EH (cell line): ENCODE measurements at regions not wholly inside any gene's neighbourhood (a gene's known extent, or its start where the extent isn't known, plus 50 kb on each side); places are given as distances from the start of the nearest gene placed in this dataset.
"Not testable (repeated sequence)": the region's sequence is repeated elsewhere in the genome, so short reads cannot be mapped to it uniquely, and the experiment has no call there.

Experiments
- DNase-seq: peaks from one replicate; pipeline ENCODE4 v3.0.0-alpha.2; 2015; ENCODE audit warnings: low read depth

GRCh38 chr2:194696690-194697089 is 960.3 kb upstream of the SLC39A10 start:
- DNase-seq = no peak

DNA sequence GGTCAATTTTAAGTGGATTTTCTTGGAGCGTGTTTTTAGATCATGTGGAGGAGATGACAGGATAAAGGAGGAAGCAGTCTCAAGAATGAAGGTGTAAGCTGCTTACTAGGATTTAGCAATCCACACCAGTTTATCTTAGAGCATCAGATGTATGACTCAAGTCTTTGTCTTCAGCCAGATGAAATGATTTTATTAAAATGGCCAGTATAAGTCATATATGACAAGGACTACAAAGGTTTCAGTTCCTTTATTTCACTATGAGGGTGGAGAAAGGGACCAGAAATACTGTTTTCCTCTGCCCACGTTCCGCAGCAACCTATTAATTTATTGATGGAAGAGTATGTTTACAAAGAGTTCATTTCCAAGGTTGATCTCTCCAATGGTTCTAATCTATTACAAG is 970.5 kb upstream of the SLC39A10 start:
- no peak for DNase-seq

DNA sequence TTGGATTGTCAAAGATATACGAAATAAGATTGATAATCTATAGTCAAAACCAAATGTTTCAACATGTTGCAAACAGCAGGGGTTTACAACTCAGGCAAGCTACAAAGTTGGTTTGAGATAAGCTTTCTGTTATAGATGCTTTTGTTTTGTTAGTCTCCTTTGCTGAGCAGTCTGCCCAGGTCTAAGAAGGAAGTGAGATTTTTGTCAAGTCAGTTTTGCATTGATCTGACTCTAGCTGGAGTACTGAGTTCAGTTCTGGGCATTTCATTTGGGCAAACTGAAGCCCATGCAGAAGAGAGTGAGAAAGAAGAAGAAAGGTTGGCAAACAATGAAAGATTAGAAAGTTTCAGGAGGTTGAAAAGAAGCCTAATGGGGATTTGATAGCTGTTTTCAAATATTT is 983.0 kb upstream of the SLC39A10 start:
- no peak for DNase-seq

DNA sequence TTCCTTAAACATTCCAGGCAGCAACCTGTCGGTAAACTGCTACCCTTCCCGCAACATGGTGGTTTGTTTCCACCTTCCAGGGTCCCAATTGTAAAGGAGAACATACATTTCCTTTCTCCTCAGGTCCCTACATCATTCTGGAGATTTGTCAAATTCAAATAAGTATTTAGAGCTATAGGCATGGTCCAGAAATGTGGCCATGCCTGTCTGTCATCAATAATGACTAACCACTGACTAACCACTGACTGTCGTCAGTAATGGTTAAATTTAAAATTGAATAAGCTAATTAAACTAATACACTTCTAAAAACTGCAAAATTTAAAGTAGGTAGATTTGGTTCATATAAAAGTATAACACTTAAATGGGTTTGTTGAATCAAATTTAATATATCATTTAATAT is 984.0 kb upstream of the SLC39A10 start:
- no peak for DNase-seq

- no peak for DNase-seq
These were observed 995.6 kb upstream of the SLC39A10 start for GRCh38 chr2:194661431-194661830.

- not testable (repeated sequence) for DNase-seq
These were observed 1018.0 kb upstream of the SLC39A10 start for GRCh38 chr2:194639057-194639456.

GRCh38 chr2:194621945-194622344 is 1035.1 kb upstream of the SLC39A10 start:
- DNase-seq = no peak

DNA sequence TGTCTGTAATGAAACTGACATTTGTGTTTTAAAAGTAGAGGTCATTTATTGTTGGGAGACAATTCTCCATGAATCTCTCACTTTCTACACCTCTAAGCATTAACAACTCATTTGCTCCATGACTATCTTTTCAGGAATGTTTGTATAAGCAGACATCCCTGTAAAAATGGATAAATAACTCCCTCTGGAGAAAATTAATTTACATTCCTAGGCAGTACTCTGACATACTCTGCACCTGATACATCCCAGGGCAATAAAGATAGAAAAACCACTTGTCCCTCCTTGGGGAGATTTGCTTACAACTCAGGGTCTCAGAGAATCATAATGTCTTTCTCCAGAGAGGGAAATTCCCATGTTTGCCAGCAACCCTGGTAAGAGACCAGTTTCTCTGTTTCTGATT is 1037.7 kb upstream of the SLC39A10 start:
- no peak for DNase-seq

GRCh38 chr2:194618432-194618831 is 1038.6 kb upstream of the SLC39A10 start:
- no peak for DNase-seq

- DNase-seq = no peak
These were observed 1040.7 kb upstream of the SLC39A10 start for GRCh38 chr2:194616334-194616733.

DNA sequence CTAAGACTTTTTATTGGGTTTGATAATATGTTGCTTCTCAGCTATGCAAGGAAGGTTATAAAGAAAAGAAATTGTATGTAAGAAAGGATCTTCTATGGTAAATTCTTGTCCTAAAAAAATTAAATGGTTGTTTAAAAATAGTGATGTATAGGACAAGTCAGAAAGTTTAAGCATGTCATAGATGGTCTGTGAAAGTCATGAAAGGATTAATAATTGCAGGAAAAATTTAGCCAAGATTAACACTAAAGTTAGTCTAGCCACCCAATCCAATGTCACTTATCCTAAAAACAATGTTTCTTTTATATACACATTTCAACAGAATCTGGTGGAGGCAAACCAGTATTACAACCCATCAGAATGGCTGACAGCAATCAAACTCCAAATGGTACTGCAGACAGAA is 1046.7 kb upstream of the SLC39A10 start:
- no peak for DNase-seq

GRCh38 chr2:194603429-194603828 is 1053.6 kb upstream of the SLC39A10 start:
- DNase-seq = no peak

DNA sequence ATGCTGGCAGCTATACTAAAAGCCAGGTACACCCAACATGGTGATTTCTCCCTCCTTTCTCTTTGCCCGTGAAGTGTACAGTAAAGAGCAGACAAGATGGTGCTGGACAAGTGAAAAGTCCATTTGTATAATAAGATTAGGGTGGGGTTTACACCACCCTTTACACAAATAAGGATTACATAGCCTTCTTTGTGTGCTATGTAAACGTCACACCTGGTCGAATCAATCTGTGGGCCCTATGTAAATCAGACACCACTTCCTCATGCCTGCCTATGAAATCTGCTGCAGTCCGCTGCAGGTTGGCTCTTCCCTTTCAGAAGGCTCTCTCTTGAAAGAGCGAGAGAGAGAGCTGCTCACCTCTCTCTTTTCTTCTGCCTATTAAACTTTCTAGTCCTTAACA is 1054.3 kb upstream of the SLC39A10 start:
- DNase-seq = no peak

GRCh38 chr2:194591192-194591591 is 1065.8 kb upstream of the SLC39A10 start:
- DNase-seq = no peak

GRCh38 chr2:194587739-194588270 is 1069.2 kb upstream of the SLC39A10 start:
- DNase-seq = no peak

DNA sequence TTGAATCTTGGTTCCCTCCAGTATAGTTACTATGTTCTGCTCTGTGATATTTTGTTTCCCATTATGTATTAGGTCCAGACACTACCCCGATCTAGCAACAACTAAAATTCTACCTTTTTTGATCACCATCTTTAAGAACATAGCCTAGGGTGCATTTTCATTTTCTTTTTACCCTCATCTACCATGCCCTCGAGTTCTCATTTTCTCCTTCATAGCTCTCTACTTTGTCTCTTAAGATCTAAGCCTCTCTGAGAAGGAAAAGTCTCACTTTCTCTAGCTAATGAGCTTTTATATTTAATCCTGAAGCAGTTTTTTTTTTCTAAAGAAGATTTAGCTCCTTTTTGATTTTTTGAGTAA is 1089.4 kb upstream of the SLC39A10 start:
- no peak for DNase-seq

- no peak for DNase-seq
These were observed 1089.9 kb upstream of the SLC39A10 start for GRCh38 chr2:194566907-194567660.

DNA sequence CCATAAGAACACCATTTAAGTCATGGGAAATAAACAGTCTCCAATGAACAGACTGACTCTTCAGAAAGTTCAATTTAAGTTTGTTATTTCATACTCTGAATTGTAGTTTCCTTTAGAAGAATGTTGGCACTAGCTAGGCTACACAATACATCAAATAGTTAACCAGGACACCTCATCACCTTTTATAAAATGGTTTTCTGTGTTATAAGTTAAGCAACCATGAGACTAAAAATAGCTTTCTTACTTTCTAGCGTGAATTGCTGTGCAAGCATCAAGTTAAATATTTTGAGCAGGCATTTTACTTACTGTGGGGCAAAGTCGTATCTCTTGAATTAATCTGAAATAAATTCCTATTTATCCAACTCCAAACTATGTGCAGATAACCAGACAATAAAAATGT is 1092.6 kb upstream of the SLC39A10 start:
- DNase-seq = no peak

DNA sequence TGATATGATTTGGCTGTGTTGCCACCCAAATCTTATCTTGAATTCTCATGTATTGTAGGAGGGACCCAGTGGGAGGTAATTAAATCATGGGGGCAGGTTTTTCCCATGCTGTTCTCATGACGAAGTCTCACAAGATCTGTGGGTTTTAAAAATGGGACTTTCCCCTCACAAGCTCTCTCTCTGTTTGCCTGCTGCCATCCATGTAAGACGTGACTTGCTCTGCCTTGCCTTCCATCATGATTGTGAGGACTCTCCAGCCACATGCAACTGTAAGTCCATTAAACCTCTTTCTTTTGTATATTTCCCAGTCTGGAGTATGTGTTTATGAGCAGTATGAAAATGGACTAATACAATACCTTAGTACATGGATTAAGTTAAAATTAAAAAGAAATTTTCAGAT is 1094.7 kb upstream of the SLC39A10 start:
- no peak for DNase-seq

DNA sequence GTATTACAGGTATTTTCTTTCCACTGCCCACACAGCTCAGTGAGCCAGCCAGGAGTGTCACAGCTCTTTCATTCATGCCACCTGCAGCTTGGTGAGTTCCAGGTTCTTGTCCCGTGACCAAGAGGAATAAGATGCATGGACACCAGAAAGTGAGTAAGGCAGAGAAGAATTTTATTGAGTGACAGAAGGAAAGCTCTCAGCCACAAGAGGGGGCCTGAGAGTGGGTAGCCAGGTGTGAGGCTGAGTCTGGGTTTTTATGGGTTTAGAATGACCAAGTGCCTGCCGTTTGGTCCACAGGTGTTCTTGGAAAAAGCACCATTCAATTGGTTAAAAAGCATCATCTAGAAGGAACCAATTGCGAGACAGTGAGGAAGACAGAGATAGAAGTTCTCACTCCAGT is 1097.1 kb upstream of the SLC39A10 start:
- DNase-seq = no peak

- no peak for DNase-seq
These were observed 1097.5 kb upstream of the SLC39A10 start for GRCh38 chr2:194559523-194559922.

- DNase-seq = no peak
These were observed 1099.0 kb upstream of the SLC39A10 start for GRCh38 chr2:194557993-194558392.

- no peak for DNase-seq
These were observed 1100.4 kb upstream of the SLC39A10 start for GRCh38 chr2:194556629-194557028.

GRCh38 chr2:194553980-194554379 is 1103.0 kb upstream of the SLC39A10 start:
- DNase-seq = no peak
